ENCODE measurements at regions not wholly inside any gene's neighbourhood (a gene's known extent, or its start where the extent isn't known, plus 50 kb on each side); places are given as distances from the start of the nearest gene placed in this dataset.
A peak's percentile ranks its signal among the peaks of the same experiment; 100 is the strongest.

- DNase-seq (ENCODE audit: low read depth in 2 of 2), result peak; percentile 80 to 93
- TF ChIP-seq CTCF (IDR thresholded peaks at IDR 0.05; ENCODE audit: low read depth, low read length), result no peak
- no peak overlapping the region for H3K4me3 ChIP-seq (replicated peaks in 1 of 2; ENCODE audit: low read depth in 2 of 2, low read length in 2 of 2)
These were observed 63.8 kb upstream of the ZNF462 start for GRCh38 chr9:106799152-106799551.

- peak in 1 of 2 donors; percentile 64 for DNase-seq (ENCODE audit: low read depth in 2 of 2)
- no peak overlapping the region for H3K4me3 ChIP-seq (replicated peaks in 1 of 2; ENCODE audit: low read depth in 2 of 2, low read length in 2 of 2)
- no peak for TF ChIP-seq CTCF (IDR thresholded peaks at IDR 0.05; ENCODE audit: low read depth, low read length)
These were observed 62.2 kb upstream of the ZNF462 start for GRCh38 chr9:106800701-106801270.

DNA sequence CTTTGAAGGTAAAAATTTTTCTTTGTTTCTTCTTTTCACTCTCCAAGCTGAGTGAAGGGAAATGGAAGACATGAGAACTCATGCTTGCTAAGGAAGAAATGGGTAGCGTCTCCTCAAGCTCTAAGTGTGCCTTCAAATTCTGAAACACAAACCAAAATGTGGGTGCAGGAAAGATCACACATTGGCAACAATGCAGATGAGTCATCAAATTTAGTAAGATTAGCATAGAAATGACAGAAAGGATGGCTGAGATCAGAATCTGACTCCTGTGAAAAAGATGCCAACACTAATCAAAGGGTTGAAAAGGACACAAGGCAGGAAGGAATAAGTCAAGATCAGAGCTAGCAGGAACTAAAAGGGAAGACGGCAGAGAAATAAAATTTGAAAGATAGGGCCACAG lies 61.1 kb upstream of the ZNF462 start:
- DNase-seq (ENCODE audit: low read depth in 2 of 2), result no peak
- no peak for TF ChIP-seq CTCF (IDR thresholded peaks at IDR 0.05; ENCODE audit: low read depth, low read length)
- H3K4me3 ChIP-seq (replicated peaks in 1 of 2; ENCODE audit: low read depth in 2 of 2, low read length in 2 of 2), result no peak overlapping the region

Data from cardiac fibroblast (primary cell).